GM18519 (cell line): ENCODE measurements at regions not wholly inside any gene's neighbourhood (a gene's known extent, or its start where the extent isn't known, plus 50 kb on each side); places are given as distances from the start of the nearest gene placed in this dataset.

ENCODE experiments used
- ATAC-seq: cut with Tn5 transposase; IDR thresholded peaks from one replicate; pipeline ENCODE4 v1.9.1; 2021; ENCODE audit warnings: mild to moderate bottlenecking, moderate library complexity; ENCODE audit not compliant: unreplicated experiment, low FRiP score

- ATAC-seq, result no peak
These were observed 129.3 kb downstream of the C5orf15 start for GRCh38 chr5:133839090-133839489.

DNA sequence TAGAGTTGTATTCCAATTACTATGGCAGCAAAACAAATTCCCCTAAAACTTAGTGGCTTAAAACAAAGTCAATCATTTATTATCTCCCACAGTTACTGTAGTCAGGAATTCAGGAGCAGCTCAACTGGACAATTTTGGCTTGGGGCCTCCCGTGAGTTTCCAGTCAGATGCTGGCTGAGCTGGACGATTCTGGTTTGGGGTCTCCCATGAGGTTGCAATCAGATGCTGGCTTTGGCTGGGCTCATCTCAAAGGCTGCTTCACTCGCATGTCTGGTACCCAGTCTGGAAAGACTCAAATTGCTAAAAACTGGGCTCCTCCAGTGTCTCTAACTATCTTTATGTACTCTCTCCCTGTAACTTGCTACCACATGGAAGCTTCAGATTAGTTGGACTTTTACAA is 130.1 kb downstream of the C5orf15 start:
- no peak for ATAC-seq

DNA sequence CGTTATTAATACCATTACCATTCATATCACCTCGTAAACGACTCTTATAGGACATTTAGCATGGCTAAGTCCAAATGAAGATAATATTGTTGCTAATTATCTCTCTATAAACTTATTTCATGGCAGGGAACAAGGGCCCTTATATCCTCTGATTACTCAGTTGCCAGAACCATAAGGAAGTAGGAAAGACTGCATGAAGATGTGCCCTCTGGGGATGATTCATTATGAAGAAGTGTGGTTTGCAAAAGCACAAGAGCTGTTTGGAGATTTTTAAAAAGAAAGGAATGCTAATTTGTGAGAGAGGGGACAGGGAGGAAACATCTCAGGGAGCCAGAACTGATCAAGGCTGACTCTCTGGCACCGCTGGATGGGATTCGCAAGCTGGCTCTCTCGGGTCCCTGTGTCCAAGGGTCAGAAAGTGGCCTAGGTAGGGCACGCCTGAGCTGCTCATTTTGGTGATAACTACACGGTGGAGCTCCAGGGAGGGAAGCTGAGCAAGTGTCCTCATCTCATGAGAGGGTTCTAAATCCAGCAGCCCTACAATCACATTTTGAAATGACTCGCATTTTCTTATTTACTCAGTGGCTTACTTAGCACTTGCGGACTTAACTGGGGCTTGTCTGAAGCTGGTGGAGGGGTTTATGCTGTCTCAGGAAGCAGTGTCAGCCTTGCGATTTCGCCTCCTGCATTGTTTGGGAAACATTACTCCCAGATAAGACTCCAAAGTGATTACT is 136.8 kb downstream of the C5orf15 start:
- ATAC-seq, result no peak

DNA sequence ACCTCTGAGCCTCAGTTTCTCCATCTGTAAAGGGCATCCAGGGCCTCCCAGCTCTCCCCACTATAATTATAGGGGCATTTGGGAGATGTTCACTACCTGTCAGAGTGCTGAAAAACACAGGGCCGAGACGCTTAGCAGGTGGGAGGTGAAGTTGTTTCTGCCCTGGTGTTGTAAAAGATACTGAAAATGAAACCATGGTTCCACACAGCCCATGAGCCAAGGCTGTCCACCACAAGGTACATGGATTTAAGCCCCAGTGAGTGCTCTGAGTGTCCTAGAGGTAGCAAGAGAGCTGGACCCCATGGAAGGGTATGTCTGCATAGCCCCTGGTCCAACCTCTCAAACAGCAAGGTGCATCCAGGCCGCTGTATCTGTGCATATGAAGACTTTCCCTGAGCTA is 137.5 kb downstream of the C5orf15 start:
- ATAC-seq, result no peak

- ATAC-seq, result no peak
These were observed 138.1 kb downstream of the C5orf15 start for GRCh38 chr5:133830281-133830680.

- ATAC-seq, result no peak
These were observed 138.6 kb downstream of the C5orf15 start for GRCh38 chr5:133829786-133830185.

GRCh38 chr5:133828722-133829121 is 139.7 kb downstream of the C5orf15 start:
- no peak for ATAC-seq

DNA sequence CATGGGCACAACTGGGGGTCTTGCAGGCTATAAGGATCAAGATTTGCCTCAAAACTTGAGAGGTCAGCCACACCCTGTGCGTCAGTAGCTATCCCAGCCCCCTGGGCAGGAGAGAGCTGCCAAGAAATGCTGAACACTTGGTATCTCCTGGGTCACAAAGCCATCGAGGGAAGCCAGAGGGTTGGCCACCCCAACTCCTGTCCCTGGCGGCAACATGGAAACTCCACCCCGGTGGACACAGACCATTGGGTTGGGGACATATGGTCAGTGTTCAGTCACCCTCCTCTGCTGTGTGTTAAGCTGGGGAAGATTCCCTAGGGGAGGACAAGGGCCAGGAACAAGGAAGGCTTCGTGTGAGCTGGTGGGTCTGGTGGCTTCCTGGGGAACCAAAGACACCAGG is 140.6 kb downstream of the C5orf15 start:
- no peak for ATAC-seq

DNA sequence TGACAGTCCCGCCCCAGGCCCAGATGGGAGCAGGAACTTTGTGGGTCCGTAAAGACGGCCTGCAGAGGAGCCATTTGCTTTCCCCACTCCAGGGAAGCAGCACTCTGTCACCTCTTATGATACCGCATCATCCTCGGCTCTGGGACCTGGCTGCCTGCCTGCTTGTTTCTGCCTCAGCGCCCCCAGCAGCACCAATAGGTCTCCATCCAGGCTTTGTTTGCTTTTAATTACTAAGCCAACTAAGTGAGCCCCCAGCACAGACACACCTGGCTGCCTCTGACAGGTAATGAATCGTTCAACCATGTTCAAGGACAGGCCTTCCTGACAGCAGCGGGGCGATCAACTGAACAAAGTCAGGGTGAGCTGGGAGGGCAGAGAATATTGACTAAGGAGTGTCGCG is 141.4 kb downstream of the C5orf15 start:
- no peak for ATAC-seq

GRCh38 chr5:133825631-133826289 is 142.7 kb downstream of the C5orf15 start:
- no peak for ATAC-seq

- no peak for ATAC-seq
These were observed 143.7 kb downstream of the C5orf15 start for GRCh38 chr5:133824661-133825254.

GRCh38 chr5:133821889-133822288 is 146.5 kb downstream of the C5orf15 start:
- no peak for ATAC-seq

- ATAC-seq, result no peak
These were observed 147.1 kb downstream of the C5orf15 start for GRCh38 chr5:133821311-133821741.

DNA sequence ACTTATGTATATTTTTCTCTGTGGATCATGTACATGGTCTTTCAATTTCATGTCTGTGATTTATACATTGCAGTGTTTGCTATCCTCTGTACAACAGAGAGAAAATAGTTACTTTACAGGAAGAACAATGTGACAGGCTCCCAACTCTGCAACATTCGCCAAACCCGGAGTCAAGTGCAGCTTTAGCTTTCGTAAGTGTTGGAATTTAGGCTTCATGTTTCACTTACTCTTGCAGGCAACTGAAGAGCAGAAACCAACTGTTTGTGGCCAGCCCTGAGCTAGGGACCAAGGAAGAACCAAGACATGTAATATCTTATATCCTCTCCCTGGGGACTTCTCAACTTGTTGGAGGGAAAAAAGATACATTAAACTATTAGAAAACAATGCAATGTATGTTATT is 147.9 kb downstream of the C5orf15 start:
- ATAC-seq, result no peak

GRCh38 chr5:133819977-133820471 is 148.4 kb downstream of the C5orf15 start:
- no peak for ATAC-seq

DNA sequence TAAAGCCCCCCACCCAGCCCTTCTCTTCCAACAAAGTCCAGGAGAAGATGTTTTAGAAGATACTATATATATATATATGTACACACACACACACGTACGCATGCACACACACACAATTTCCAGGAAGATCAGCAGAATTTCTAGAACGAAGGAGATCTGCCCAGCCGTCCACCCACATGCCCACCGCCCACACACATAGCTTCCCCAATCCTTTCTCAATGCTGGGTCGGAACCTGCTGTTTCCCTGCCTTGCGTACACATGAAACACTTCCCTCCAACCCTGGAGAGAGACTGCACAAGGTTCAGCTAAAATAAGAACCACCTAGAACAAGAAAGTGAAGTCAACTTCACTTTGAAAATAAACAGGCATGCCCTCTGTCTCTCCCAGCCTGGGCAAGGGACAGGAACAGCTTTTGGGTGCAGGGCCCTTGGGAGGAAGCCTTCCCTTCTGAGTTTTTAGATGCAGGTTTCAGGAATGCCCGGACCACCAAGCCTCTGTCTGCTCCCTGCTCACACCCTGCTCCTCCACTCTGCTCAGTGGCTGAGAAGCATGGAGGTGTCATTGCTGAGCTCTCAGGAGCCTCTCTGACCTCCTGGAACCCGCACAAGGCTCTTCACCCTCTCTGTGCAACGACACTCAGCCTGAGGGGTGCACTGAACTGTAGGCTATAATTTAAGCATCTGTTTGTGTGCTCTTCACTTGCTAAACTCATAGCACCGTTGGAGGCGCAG is 149.4 kb downstream of the C5orf15 start:
- no peak for ATAC-seq

DNA sequence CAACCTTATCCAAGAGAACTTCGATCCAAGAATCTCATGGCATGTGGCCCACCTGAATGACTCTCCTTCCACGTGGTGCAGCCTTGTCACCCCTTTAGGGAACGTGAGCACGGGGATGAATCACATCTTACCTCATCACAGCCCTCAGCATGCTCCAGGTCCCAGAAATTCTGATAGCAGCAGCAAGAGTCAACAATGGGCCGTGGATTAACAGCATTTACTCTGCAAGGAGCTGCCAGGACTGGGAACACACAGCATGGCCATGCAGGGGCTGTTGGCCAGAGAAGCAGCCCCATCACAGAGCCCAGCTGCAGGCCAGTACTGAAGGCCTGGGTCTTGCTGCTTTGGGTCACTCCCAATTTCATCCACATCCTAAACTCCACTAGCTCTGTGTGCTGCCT is 150.4 kb downstream of the C5orf15 start:
- ATAC-seq, result no peak

- ATAC-seq, result no peak
These were observed 151.0 kb downstream of the C5orf15 start for GRCh38 chr5:133817456-133817855.

GRCh38 chr5:133816791-133817190 is 151.6 kb downstream of the C5orf15 start:
- no peak for ATAC-seq

GRCh38 chr5:133814152-133814551 is 154.3 kb downstream of the C5orf15 start:
- ATAC-seq, result no peak

DNA sequence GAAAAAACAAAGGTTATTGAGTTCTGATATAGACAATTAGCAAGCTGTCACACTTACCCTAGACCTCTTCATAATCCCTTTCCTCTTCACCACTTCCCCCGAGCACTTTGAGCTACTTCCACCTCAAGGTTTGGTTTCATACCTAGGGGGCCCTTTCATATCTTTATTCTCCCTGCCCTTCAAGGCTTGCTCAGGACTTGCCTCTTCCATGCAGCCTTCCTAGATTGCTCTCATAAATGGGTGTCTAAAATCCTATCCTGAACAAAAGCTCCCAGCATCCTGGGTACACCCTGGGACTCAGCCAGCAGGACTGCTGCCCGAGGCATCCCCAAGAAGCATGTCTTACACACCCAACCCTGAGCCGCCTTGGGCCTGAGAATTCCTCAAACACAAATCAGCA is 157.3 kb downstream of the C5orf15 start:
- ATAC-seq, result no peak
